Fibroblast of skin of right biceps (primary cell): ENCODE measurements at regions not wholly inside any gene's neighbourhood (a gene's known extent, or its start where the extent isn't known, plus 50 kb on each side); places are given as distances from the start of the nearest gene placed in this dataset.

ENCODE experiments used
- DNase-seq: peaks from one replicate; pipeline ENCODE4 v3.0.0-alpha.2; 2013

- DNase-seq: no peak
Observed at GRCh38 chr4:123455360-123455759, 58.8 kb downstream of the SPRY1 start.

- no peak for DNase-seq
Observed at GRCh38 chr4:123462007-123462406, 65.4 kb downstream of the SPRY1 start.

GRCh38 chr4:123463869-123464268 is 67.3 kb downstream of the SPRY1 start:
- DNase-seq: no peak

GRCh38 chr4:123465416-123465815 is 68.8 kb downstream of the SPRY1 start:
- DNase-seq: no peak

- no peak for DNase-seq
Observed at GRCh38 chr4:123466080-123466785, 69.6 kb downstream of the SPRY1 start.

- no peak for DNase-seq
Observed at GRCh38 chr4:123468479-123469031, 72.0 kb downstream of the SPRY1 start.

GRCh38 chr4:123469245-123469644 is 72.7 kb downstream of the SPRY1 start:
- DNase-seq: no peak

- DNase-seq: no peak
Observed at GRCh38 chr4:123469696-123470095, 73.1 kb downstream of the SPRY1 start.

GRCh38 chr4:123470640-123471039 is 74.0 kb downstream of the SPRY1 start:
- DNase-seq: no peak

GRCh38 chr4:123471655-123472369 is 75.2 kb downstream of the SPRY1 start:
- DNase-seq: no peak

GRCh38 chr4:123474817-123475216 is 78.2 kb downstream of the SPRY1 start:
- DNase-seq: no peak

GRCh38 chr4:123476089-123476488 is 79.5 kb downstream of the SPRY1 start:
- no peak for DNase-seq

GRCh38 chr4:123477711-123478209 is 81.2 kb downstream of the SPRY1 start:
- peak; percentile 75 for DNase-seq

GRCh38 chr4:123478859-123479345 is 82.3 kb downstream of the SPRY1 start:
- DNase-seq: peak; percentile 54

- no peak for DNase-seq
Observed at GRCh38 chr4:123479944-123480343, 83.3 kb downstream of the SPRY1 start.

GRCh38 chr4:123480706-123481418 is 84.3 kb downstream of the SPRY1 start:
- DNase-seq: peak; percentile 87

- DNase-seq: no peak
Observed at GRCh38 chr4:123481717-123482116, 85.1 kb downstream of the SPRY1 start.

- DNase-seq: no peak
Observed at GRCh38 chr4:123484291-123484926, 87.8 kb downstream of the SPRY1 start.

GRCh38 chr4:123485601-123486000 is 89.0 kb downstream of the SPRY1 start:
- DNase-seq: no peak

GRCh38 chr4:123488916-123489315 is 92.3 kb downstream of the SPRY1 start:
- peak; percentile 66 for DNase-seq

GRCh38 chr4:123495530-123495929 is 98.9 kb downstream of the SPRY1 start:
- no peak for DNase-seq

GRCh38 chr4:123496421-123496820 is 99.8 kb downstream of the SPRY1 start:
- DNase-seq: no peak

- DNase-seq: no peak
Observed at GRCh38 chr4:123497340-123497739, 100.7 kb downstream of the SPRY1 start.
